ENCODE measurements at regions not wholly inside any gene's neighbourhood (a gene's known extent, or its start where the extent isn't known, plus 50 kb on each side); places are given as distances from the start of the nearest gene placed in this dataset.
"Not testable (repeated sequence)": the region's sequence is repeated elsewhere in the genome, so short reads cannot be mapped to it uniquely, and the experiment has no call there.

- no peak for TF ChIP-seq CTCF (IDR thresholded peaks at IDR 0.05)
- no peak overlapping the region for H3K27ac ChIP-seq
- no peak overlapping the region for H3K4me3 ChIP-seq
- no peak for DNase-seq (ENCODE audit: low spot score)
Observed at GRCh38 chr10:78663721-78664120, 405.0 kb upstream of the ZMIZ1 start.

- H3K4me3 ChIP-seq: no peak overlapping the region
- TF ChIP-seq CTCF (IDR thresholded peaks at IDR 0.05): no peak
- no peak overlapping the region for H3K27ac ChIP-seq
- DNase-seq (ENCODE audit: low spot score): no peak
Observed at GRCh38 chr10:78664929-78665553, 403.7 kb upstream of the ZMIZ1 start.

GRCh38 chr10:78672918-78673317, 395.8 kb upstream of the ZMIZ1 start:
- no peak overlapping the region for H3K27ac ChIP-seq
- no peak for DNase-seq (ENCODE audit: low spot score)
- TF ChIP-seq CTCF (IDR thresholded peaks at IDR 0.05): no peak
- H3K4me3 ChIP-seq: no peak overlapping the region

- DNase-seq (ENCODE audit: low spot score); H3K4me3 ChIP-seq; H3K27ac ChIP-seq: not testable (repeated sequence)
Observed at GRCh38 chr10:78681141-78681540, 387.6 kb upstream of the ZMIZ1 start.

GRCh38 chr10:78681986-78682385, 386.8 kb upstream of the ZMIZ1 start:
- H3K27ac ChIP-seq; H3K4me3 ChIP-seq; DNase-seq (ENCODE audit: low spot score): not testable (repeated sequence)

GRCh38 chr10:78684947-78685346, 383.8 kb upstream of the ZMIZ1 start:
- TF ChIP-seq CTCF (IDR thresholded peaks at IDR 0.05): no peak
- no peak for DNase-seq (ENCODE audit: low spot score)
- Histone ChIP-seq H3K4me3 (no peak overlapping the region), H3K27ac (no peak overlapping the region)

- Histone ChIP-seq H3K27ac (no peak overlapping the region), H3K4me3 (no peak overlapping the region)
- no peak for DNase-seq (ENCODE audit: low spot score)
- TF ChIP-seq CTCF (IDR thresholded peaks at IDR 0.05): no peak
Observed at GRCh38 chr10:78685466-78686103, 383.2 kb upstream of the ZMIZ1 start.

GRCh38 chr10:78686444-78687060, 382.2 kb upstream of the ZMIZ1 start:
- H3K27ac ChIP-seq: no peak overlapping the region
- TF ChIP-seq CTCF (IDR thresholded peaks at IDR 0.05): no peak
- H3K4me3 ChIP-seq: no peak overlapping the region
- DNase-seq (ENCODE audit: low spot score): no peak

All from coronary artery (tissue), 2 donors.